Gastrocnemius medialis (tissue), 4 donors: ENCODE measurements at regions not wholly inside any gene's neighbourhood (a gene's known extent, or its start where the extent isn't known, plus 50 kb on each side); places are given as distances from the start of the nearest gene placed in this dataset.

Experiments
- POLR2A ChIP-seq, 2 donors: fragments of 450-650 bp; IDR thresholded peaks; one replicate each; pipeline ENCODE4 v1.6.1; 2017; ENCODE audit warnings: antibody characterized with exemption in 2 of 2, mild to moderate bottlenecking in 2 of 2, moderate library complexity in 2 of 2
- TF ChIP-seq, protein P1 (sequence below), 5 experiments: fragments of 450-650 bp in 3 of 5; fragments of 200-600 bp in 2 of 5; sonication (generic) in 2 of 5; IDR thresholded peaks in 4 of 5; conservative IDR thresholded peaks in 1 of 5; 1 replicate in 4 of 5; 2 replicates in 1 of 5; pipeline ENCODE4 v1.5.1; 2016 to 2019; ENCODE audit warnings: antibody characterized with exemption in 5 of 5, mild to moderate bottlenecking in 3 of 5, moderate library complexity in 3 of 5

DNA sequence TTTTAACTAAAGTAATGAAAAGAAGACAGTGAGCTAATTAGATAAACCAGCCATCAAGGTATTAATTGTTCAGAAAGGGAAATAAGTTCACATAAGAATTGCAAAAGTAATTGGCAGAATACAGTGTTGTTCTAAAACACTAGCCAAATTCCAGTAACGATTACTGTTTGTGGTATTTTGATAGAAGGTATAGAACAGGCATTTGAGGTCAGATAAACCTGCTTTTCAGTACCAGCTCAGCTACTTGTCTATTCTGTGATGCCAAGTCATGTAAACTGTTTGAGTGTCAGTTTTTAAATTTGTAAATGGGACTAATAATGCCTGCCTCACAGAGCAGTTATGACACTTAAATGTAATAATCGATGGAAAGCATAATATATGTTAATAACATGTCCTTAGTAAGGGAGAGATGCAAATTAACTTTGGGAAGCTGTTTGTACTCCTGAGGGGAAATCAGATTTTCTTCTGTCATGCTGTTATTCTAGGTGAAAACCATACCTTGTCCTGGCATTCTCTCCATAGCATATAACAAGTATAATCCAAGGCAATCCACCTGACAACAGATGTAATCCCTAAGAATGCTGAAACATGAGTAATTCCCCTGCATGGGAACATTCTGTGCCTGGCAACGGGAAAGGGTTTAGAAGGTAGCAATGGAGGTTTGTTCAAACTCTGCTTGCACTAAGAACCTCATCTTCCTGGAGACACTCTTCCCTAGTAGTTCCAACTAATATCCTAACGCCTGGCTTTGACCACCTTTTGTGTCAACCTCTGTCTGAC lies 509.5 kb upstream of the PAPPA start:
- no peak for TF ChIP-seq POLR2A (IDR thresholded peaks at IDR 0.05)
- TF ChIP-seq, protein P1, sequence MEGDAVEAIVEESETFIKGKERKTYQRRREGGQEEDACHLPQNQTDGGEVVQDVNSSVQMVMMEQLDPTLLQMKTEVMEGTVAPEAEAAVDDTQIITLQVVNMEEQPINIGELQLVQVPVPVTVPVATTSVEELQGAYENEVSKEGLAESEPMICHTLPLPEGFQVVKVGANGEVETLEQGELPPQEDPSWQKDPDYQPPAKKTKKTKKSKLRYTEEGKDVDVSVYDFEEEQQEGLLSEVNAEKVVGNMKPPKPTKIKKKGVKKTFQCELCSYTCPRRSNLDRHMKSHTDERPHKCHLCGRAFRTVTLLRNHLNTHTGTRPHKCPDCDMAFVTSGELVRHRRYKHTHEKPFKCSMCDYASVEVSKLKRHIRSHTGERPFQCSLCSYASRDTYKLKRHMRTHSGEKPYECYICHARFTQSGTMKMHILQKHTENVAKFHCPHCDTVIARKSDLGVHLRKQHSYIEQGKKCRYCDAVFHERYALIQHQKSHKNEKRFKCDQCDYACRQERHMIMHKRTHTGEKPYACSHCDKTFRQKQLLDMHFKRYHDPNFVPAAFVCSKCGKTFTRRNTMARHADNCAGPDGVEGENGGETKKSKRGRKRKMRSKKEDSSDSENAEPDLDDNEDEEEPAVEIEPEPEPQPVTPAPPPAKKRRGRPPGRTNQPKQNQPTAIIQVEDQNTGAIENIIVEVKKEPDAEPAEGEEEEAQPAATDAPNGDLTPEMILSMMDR (IDR thresholded peaks at IDR 0.05 in 4 of 5, conservative IDR thresholded peaks at IDR 0.05 in 1 of 5), result no peak
